GM23248 (cell line): ENCODE measurements at regions not wholly inside any gene's neighbourhood (a gene's known extent, or its start where the extent isn't known, plus 50 kb on each side); places are given as distances from the start of the nearest gene placed in this dataset.
A peak's percentile ranks its signal among the peaks of the same experiment; 100 is the strongest.
"Not testable (repeated sequence)": the region's sequence is repeated elsewhere in the genome, so short reads cannot be mapped to it uniquely, and the experiment has no call there.

ENCODE experiments used
- DNase-seq: peaks from one replicate; pipeline ENCODE4 v3.0.0-alpha.2; 2015
- H2AFZ ChIP-seq: fragments of 200-600 bp; sonication (generic); 2 replicates; pipeline ENCODE4 v1.6.1; 2016; ENCODE audit warnings: antibody characterized with exemption
- H3F3A ChIP-seq: fragments of 200-600 bp; sonication (generic); 2 replicates; pipeline ENCODE4 v1.6.1; 2016; ENCODE audit warnings: mild to moderate bottlenecking, antibody characterized with exemption, mixed run types; ENCODE audit not compliant: insufficient read depth
- H3K27ac ChIP-seq: fragments of 200-600 bp; sonication (generic); 2 replicates; pipeline ENCODE4 v1.5.1; 2016; ENCODE audit warnings: mild to moderate bottlenecking
- H3K27me3 ChIP-seq: fragments of 200-600 bp; sonication (generic); replicated peaks from 2 replicates; pipeline ENCODE4 v1.6.1; 2016; ENCODE audit warnings: mild to moderate bottlenecking; ENCODE audit not compliant: insufficient read depth
- H3K36me3 ChIP-seq: fragments of 200-600 bp; sonication (generic); 2 replicates; pipeline ENCODE4 v1.6.1; 2016; ENCODE audit warnings: low read depth, mild to moderate bottlenecking
- H3K4me1 ChIP-seq: fragments of 200-600 bp; sonication (generic); 2 replicates; pipeline ENCODE4 v1.6.1; 2016; ENCODE audit warnings: mild to moderate bottlenecking; ENCODE audit not compliant: insufficient read depth
- H3K4me2 ChIP-seq: fragments of 200-600 bp; sonication (generic); one replicate; pipeline ENCODE4 v1.6.1; 2016; ENCODE audit warnings: mild to moderate bottlenecking; ENCODE audit not compliant: unreplicated experiment
- H3K4me3 ChIP-seq: fragments of 200-600 bp; sonication (generic); 2 replicates; pipeline ENCODE4 v1.5.1; 2016; ENCODE audit warnings: mild to moderate bottlenecking
- H3K79me2 ChIP-seq: fragments of 200-600 bp; sonication (generic); 2 replicates; pipeline ENCODE4 v1.6.1; 2016; ENCODE audit warnings: mild to moderate bottlenecking; ENCODE audit not compliant: insufficient read depth
- H3K9ac ChIP-seq: fragments of 200-600 bp; sonication (generic); 2 replicates; pipeline ENCODE4 v1.6.1; 2016; ENCODE audit warnings: mild to moderate bottlenecking
- H3K9me2 ChIP-seq: fragments of 200-600 bp; sonication (generic); 2 replicates; pipeline ENCODE4 v1.6.1; 2016; ENCODE audit warnings: mixed run types, mild to moderate bottlenecking, moderate library complexity; ENCODE audit not compliant: insufficient read depth
- H3K9me3 ChIP-seq: fragments of 200-600 bp; sonication (generic); one replicate; pipeline ENCODE4 v1.6.1; 2017; ENCODE audit warnings: low read depth
- H4K20me1 ChIP-seq: fragments of 200-600 bp; sonication (generic); 2 replicates; pipeline ENCODE4 v1.6.0; 2016; ENCODE audit not compliant: insufficient read depth
- EZH2 ChIP-seq: fragments of 200-600 bp; sonication (generic); IDR thresholded peaks from 2 replicates; pipeline ENCODE4 v1.6.1; 2018; ENCODE audit warnings: antibody characterized with exemption, mild to moderate bottlenecking; ENCODE audit not compliant: insufficient read depth, poor library complexity, severe bottlenecking
- EZH2phosphoT487 ChIP-seq: fragments of 200-600 bp; sonication (generic); IDR thresholded peaks from 2 replicates; pipeline ENCODE4 v1.6.1; 2018; ENCODE audit warnings: antibody characterized with exemption, moderate library complexity, mild to moderate bottlenecking, low read depth; ENCODE audit not compliant: insufficient read depth
- WGBS, 2 experiments: methylation state at CpG; one replicate each; pipeline ENCODE4 v1.1.6; 2015 to 2017; ENCODE audit warnings: low lambda C conversion rate in 2 of 2, low coverage in 1 of 2; ENCODE audit errors: missing lambda C conversion rate in 2 of 2; 5-methylcytosine and 5-hydroxymethylcytosine counted together
- in situ Hi-C: fragments of 300-500 bp; cut with MboI; formaldehyde crosslinking; loops from 2 replicates; pipeline ENCODE4 v1.15.0; 2020

- H4K20me1 ChIP-seq, H3K36me3 ChIP-seq, H3K9ac ChIP-seq, H3K27me3 ChIP-seq, in situ Hi-C loops, H3K9me2 ChIP-seq, H3K4me3 ChIP-seq, H3K9me3 ChIP-seq, H3K79me2 ChIP-seq, H2AFZ ChIP-seq, H3K27ac ChIP-seq: not testable (repeated sequence)
- DNase-seq, result peak; percentile 24
- Histone ChIP-seq H3F3A (peaks cover 54% of the 10 kb centered on the region), H3K4me2 (peak overlapping the region; percentile 62), H3K4me1 (peaks cover 51% of the 10 kb centered on the region)
Observed at GRCh38 chr9:6099346-6099745, 83.9 kb upstream of the RANBP6 start.

DNA sequence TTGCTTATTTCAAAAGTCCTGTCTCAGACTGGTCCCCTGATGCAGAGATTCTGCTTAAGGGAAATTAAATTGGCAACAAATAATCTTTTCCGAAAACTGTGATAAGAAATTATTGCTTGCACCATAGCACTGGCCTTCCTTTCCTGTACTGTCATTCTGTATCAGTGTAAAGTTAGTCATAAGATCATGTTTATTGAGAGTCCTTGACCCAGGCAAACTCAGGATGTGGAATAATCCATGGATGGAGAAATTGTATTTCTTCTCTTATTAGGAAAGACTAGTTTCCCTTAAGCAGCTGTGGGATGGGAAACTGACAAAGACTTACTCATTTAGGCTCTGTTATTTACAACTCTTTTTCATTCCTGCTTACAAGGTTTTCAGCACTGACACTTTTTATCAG is 83.0 kb upstream of the RANBP6 start:
- Histone ChIP-seq H3K36me3 (no peaks in the 10 kb centered on the region), H3K9ac (no peak overlapping the region), H3K4me2 (peak overlapping the region; percentile 62), H3K4me1 (peaks cover 51% of the 10 kb centered on the region), H3K79me2 (no peaks in the 10 kb centered on the region), H3F3A (peaks cover 54% of the 10 kb centered on the region), H3K9me2 (no peaks in the 10 kb centered on the region), H2AFZ (no peak overlapping the region), H3K27me3 (no peaks in the 10 kb centered on the region), H3K27ac (peak overlapping the region; percentile 18; the same call in 1 of the 2 replicates), H4K20me1 (no peaks in the 10 kb centered on the region), H3K9me3 (no peaks in the 10 kb centered on the region), H3K4me3 (no peak overlapping the region)
- DNase-seq, result peak; percentile 57
- TF ChIP-seq EZH2phosphoT487 (no peak), EZH2 (no peak)
- 4 to 9% methylated on average over 1 of the region's 1 CpG for WGBS, 2 experiments
- in situ Hi-C loops, result no loop called here

GRCh38 chr9:6096821-6097220 is 81.4 kb upstream of the RANBP6 start:
- Histone ChIP-seq H3K9me3 (no peaks in the 10 kb centered on the region), H3K9ac (no peak overlapping the region), H3K9me2 (no peaks in the 10 kb centered on the region), H2AFZ (no peak overlapping the region), H3K27me3 (no peaks in the 10 kb centered on the region), H4K20me1 (no peaks in the 10 kb centered on the region), H3K4me3 (no peak overlapping the region), H3K79me2 (no peaks in the 10 kb centered on the region), H3K36me3 (no peaks in the 10 kb centered on the region), H3K27ac (peak overlapping the region; percentile 74), H3F3A (peaks cover 41% of the 10 kb centered on the region), H3K4me2 (peak overlapping the region; percentile 62), H3K4me1 (peaks cover 39% of the 10 kb centered on the region)
- no peak for TF ChIP-seq EZH2phosphoT487
- TF ChIP-seq EZH2, result no peak
- DNase-seq, result peak; percentile 94
- in situ Hi-C loops, result no loop called here
- 1 to 2% methylated on average over 3 of the region's 3 CpGs for WGBS, 2 experiments

GRCh38 chr9:6090277-6091210 is 75.1 kb upstream of the RANBP6 start:
- Histone ChIP-seq H3K9me3 (no peaks in the 10 kb centered on the region), H2AFZ (peak overlapping the region; percentile 5), H3K4me1 (peaks cover 7% of the 10 kb centered on the region; the same call in 1 of the 2 replicates), H3K9me2 (no peaks in the 10 kb centered on the region), H3K4me3 (no peak overlapping the region), H3K36me3 (no peaks in the 10 kb centered on the region), H3K4me2 (no peak overlapping the region), H3F3A (peaks cover under 1% of the 10 kb centered on the region; the same call in 1 of the 2 replicates), H4K20me1 (no peaks in the 10 kb centered on the region), H3K27ac (no peak overlapping the region), H3K79me2 (no peaks in the 10 kb centered on the region), H3K27me3 (no peaks in the 10 kb centered on the region), H3K9ac (no peak overlapping the region)
- 57 to 74% methylated on average over 1 of the region's 1 CpG for WGBS, 2 experiments
- no peak for DNase-seq
- TF ChIP-seq EZH2, result no peak
- in situ Hi-C loops, result no loop called here
